HL-60 (cell line): ENCODE measurements at regions not wholly inside any gene's neighbourhood (a gene's known extent, or its start where the extent isn't known, plus 50 kb on each side); places are given as distances from the start of the nearest gene placed in this dataset.
"Not testable (repeated sequence)": the region's sequence is repeated elsewhere in the genome, so short reads cannot be mapped to it uniquely, and the experiment has no call there.

Experiments used
- POLR2AphosphoS5 ChIP-seq: IDR thresholded peaks from 2 replicates; pipeline ENCODE4 v1.6.1; 2012; ENCODE audit warnings: low read depth
- SPI1 ChIP-seq: IDR thresholded peaks from 2 replicates; pipeline ENCODE4 v1.6.1; 2012; ENCODE audit warnings: low read depth, mild to moderate bottlenecking, borderline replicate concordance
- TF ChIP-seq, protein P1 (sequence below): IDR thresholded peaks from one replicate; pipeline ENCODE4 v1.5.1; 2011; ENCODE audit warnings: low read length, control low read depth, inconsistent platforms; ENCODE audit not compliant: insufficient read depth
- TF ChIP-seq, protein P2 (sequence below): IDR thresholded peaks from 2 replicates; pipeline ENCODE4 v1.6.1; 2012; ENCODE audit warnings: low read depth; ENCODE audit not compliant: insufficient replicate concordance

DNA sequence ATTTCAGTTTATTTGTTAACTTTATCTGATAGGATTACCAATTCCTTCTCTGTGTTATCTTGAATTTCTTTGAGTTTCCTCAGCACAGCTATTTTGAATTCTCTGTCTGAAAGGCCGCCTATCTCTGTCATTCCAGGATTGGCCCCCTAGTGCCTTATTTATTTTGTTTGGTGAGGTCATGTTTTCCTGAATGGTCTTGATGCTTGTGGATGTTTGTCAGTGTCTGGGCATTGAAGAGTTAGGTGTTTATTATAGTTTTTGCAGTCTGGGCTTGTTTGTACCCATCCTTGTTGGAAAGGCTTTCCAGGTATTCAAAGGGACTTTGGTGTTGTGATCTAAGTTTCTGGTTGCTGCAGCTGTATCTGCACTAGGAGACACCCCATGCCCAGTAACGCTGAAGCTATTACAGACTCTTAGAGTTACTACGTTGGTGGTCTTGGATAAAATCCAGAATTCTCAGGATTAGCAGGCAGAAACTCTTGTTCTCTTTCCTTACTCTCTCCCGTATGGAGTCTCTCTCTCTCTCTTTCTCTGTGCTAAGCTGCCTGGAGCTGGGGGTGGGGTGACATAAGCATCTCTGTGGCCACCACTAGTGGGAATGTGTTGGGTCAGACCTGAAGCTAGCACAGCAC, 76.7 kb upstream of the WIPF3 start:
- TF ChIP-seq, protein P1, sequence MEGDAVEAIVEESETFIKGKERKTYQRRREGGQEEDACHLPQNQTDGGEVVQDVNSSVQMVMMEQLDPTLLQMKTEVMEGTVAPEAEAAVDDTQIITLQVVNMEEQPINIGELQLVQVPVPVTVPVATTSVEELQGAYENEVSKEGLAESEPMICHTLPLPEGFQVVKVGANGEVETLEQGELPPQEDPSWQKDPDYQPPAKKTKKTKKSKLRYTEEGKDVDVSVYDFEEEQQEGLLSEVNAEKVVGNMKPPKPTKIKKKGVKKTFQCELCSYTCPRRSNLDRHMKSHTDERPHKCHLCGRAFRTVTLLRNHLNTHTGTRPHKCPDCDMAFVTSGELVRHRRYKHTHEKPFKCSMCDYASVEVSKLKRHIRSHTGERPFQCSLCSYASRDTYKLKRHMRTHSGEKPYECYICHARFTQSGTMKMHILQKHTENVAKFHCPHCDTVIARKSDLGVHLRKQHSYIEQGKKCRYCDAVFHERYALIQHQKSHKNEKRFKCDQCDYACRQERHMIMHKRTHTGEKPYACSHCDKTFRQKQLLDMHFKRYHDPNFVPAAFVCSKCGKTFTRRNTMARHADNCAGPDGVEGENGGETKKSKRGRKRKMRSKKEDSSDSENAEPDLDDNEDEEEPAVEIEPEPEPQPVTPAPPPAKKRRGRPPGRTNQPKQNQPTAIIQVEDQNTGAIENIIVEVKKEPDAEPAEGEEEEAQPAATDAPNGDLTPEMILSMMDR, result not testable (repeated sequence)
- TF ChIP-seq, protein P2, sequence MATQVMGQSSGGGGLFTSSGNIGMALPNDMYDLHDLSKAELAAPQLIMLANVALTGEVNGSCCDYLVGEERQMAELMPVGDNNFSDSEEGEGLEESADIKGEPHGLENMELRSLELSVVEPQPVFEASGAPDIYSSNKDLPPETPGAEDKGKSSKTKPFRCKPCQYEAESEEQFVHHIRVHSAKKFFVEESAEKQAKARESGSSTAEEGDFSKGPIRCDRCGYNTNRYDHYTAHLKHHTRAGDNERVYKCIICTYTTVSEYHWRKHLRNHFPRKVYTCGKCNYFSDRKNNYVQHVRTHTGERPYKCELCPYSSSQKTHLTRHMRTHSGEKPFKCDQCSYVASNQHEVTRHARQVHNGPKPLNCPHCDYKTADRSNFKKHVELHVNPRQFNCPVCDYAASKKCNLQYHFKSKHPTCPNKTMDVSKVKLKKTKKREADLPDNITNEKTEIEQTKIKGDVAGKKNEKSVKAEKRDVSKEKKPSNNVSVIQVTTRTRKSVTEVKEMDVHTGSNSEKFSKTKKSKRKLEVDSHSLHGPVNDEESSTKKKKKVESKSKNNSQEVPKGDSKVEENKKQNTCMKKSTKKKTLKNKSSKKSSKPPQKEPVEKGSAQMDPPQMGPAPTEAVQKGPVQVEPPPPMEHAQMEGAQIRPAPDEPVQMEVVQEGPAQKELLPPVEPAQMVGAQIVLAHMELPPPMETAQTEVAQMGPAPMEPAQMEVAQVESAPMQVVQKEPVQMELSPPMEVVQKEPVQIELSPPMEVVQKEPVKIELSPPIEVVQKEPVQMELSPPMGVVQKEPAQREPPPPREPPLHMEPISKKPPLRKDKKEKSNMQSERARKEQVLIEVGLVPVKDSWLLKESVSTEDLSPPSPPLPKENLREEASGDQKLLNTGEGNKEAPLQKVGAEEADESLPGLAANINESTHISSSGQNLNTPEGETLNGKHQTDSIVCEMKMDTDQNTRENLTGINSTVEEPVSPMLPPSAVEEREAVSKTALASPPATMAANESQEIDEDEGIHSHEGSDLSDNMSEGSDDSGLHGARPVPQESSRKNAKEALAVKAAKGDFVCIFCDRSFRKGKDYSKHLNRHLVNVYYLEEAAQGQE, result not testable (repeated sequence)
- TF ChIP-seq POLR2AphosphoS5, SPI1: not testable (repeated sequence)
